Natural killer cell (primary cell): ENCODE measurements at regions not wholly inside any gene's neighbourhood (a gene's known extent, or its start where the extent isn't known, plus 50 kb on each side); places are given as distances from the start of the nearest gene placed in this dataset.

Experiments used
- ATAC-seq, 3 donors: fragments of 150-1000 bp in 2 of 3; fragments of 200-7000 bp in 1 of 3; cut with Tn5 transposase; 1 replicate in 1 of 3; 2 replicates in 2 of 3; pipeline ENCODE4 v1.10.0; 2021; ENCODE audit warnings: mild to moderate bottlenecking in 2 of 3, moderate library complexity in 2 of 3
- DNase-seq, 2 donors: peaks; one replicate each; pipeline versions ENCODE4 v3.0.0 to v3.0.0-alpha.2; 2013 to 2021; ENCODE audit warnings: mixed read lengths in 1 of 2
- H3K27ac ChIP-seq: one replicate; pipeline ENCODE4 v1.5.1; 2013; ENCODE audit warnings: mild to moderate bottlenecking, low read length
- H3K27me3 ChIP-seq: one replicate; pipeline ENCODE4 v1.6.1; 2013; ENCODE audit warnings: low read length; ENCODE audit not compliant: control insufficient read depth, insufficient read depth
- H3K36me3 ChIP-seq: one replicate; pipeline ENCODE4 v1.6.1; 2013; ENCODE audit warnings: low read length; ENCODE audit not compliant: control insufficient read depth, insufficient read depth
- H3K4me1 ChIP-seq: one replicate; pipeline ENCODE4 v1.6.1; 2013; ENCODE audit warnings: low read length; ENCODE audit not compliant: control insufficient read depth, insufficient read depth
- H3K4me3 ChIP-seq: one replicate; pipeline ENCODE4 v1.5.1; 2013; ENCODE audit warnings: low read length
- H3K9me3 ChIP-seq: one replicate; pipeline ENCODE4 v1.6.1; 2013; ENCODE audit warnings: low read length; ENCODE audit not compliant: control insufficient read depth, insufficient read depth
- H3K27ac Mint-ChIP-seq, 2 donors: one replicate each; pipeline ENCODE4 v1.8.0; 2022; ENCODE audit warnings: mild to moderate bottlenecking in 2 of 2, mixed read lengths in 2 of 2, moderate library complexity in 1 of 2
- H3K27me3 Mint-ChIP-seq, 2 donors: one replicate each; pipeline ENCODE4 v1.8.0; 2022; ENCODE audit warnings: low read depth in 2 of 2, mixed read lengths in 2 of 2
- H3K36me3 Mint-ChIP-seq: one replicate; pipeline ENCODE4 v1.8.0; 2022; ENCODE audit warnings: mixed read lengths
- H3K4me1 Mint-ChIP-seq, 2 donors: one replicate each; pipeline ENCODE4 v1.8.0; 2022; ENCODE audit warnings: mixed read lengths in 2 of 2
- H3K4me3 Mint-ChIP-seq: one replicate; pipeline ENCODE4 v1.8.0; 2022; ENCODE audit warnings: mild to moderate bottlenecking, moderate library complexity, mixed read lengths
- H3K9me3 Mint-ChIP-seq, 2 donors: one replicate each; pipeline ENCODE4 v1.8.0; 2022; ENCODE audit warnings: mixed read lengths in 2 of 2
- CTCF ChIP-seq: fragments of 200-600 bp; IDR thresholded peaks from one replicate; pipeline ENCODE4 v1.8.0; 2022; ENCODE audit warnings: antibody characterized with exemption
- WGBS: methylation state at CpG from one replicate; pipeline ENCODE4 v1.1.7; 2013; ENCODE audit warnings: missing lambda C conversion rate; ENCODE audit not compliant: insufficient coverage; 5-methylcytosine and 5-hydroxymethylcytosine counted together
- intact Hi-C: fragments of 100-400 bp; cut with micrococcal nuclease; formaldehyde crosslinking; loops from one replicate; pipeline ENCODE4 v1.14.2; 2022

- Mint-ChIP-seq H3K4me3 (no peak overlapping the region), H3K4me1 (no peaks in the 10 kb centered on the region), H3K9me3 (no peaks in the 10 kb centered on the region), H3K27me3 (peaks cover 0 to 3% of the 10 kb centered on the region in 2 donors), H3K36me3 (no peaks in the 10 kb centered on the region), H3K27ac (no peak overlapping the region)
- no peak for DNase-seq
- 83% methylated on average over 2 of the region's 3 CpGs for WGBS
- Histone ChIP-seq H3K9me3 (no peaks in the 10 kb centered on the region), H3K4me3 (no peak overlapping the region), H3K27ac (no peak overlapping the region), H3K27me3 (no peaks in the 10 kb centered on the region), H3K4me1 (no peaks in the 10 kb centered on the region), H3K36me3 (no peaks in the 10 kb centered on the region)
- no peak for TF ChIP-seq CTCF
- intact Hi-C loops, result no loop called here
- no peak for ATAC-seq
These were observed 403.6 kb upstream of the ACVR2A start for GRCh38 chr2:147441182-147441581.

GRCh38 chr2:147440734-147441133 lies 404.1 kb upstream of the ACVR2A start:
- H3K9me3 ChIP-seq, result no peaks in the 10 kb centered on the region
- no peak overlapping the region for H3K4me3 ChIP-seq
- no peaks in the 10 kb centered on the region for H3K27me3 ChIP-seq
- H3K4me1 ChIP-seq, result no peaks in the 10 kb centered on the region
- intact Hi-C loops, result no loop called here
- Mint-ChIP-seq H3K4me1 (no peaks in the 10 kb centered on the region), H3K27ac (no peak overlapping the region), H3K36me3 (no peaks in the 10 kb centered on the region), H3K27me3 (peaks cover 0 to 3% of the 10 kb centered on the region in 2 donors), H3K9me3 (no peaks in the 10 kb centered on the region), H3K4me3 (no peak overlapping the region)
- no peak for TF ChIP-seq CTCF
- no peaks in the 10 kb centered on the region for H3K36me3 ChIP-seq
- no peak overlapping the region for H3K27ac ChIP-seq
- ATAC-seq (no peak), DNase-seq (no peak)
- 94% methylated on average over 1 of the region's 1 CpG for WGBS

- Histone ChIP-seq H3K27me3 (no peaks in the 10 kb centered on the region), H3K36me3 (no peaks in the 10 kb centered on the region), H3K27ac (no peak overlapping the region), H3K4me1 (no peaks in the 10 kb centered on the region), H3K4me3 (no peak overlapping the region), H3K9me3 (no peaks in the 10 kb centered on the region)
- Mint-ChIP-seq H3K27ac (no peak overlapping the region), H3K27me3 (peaks cover 0 to 3% of the 10 kb centered on the region in 2 donors), H3K9me3 (no peaks in the 10 kb centered on the region), H3K4me3 (no peak overlapping the region), H3K36me3 (no peaks in the 10 kb centered on the region), H3K4me1 (no peaks in the 10 kb centered on the region)
- ATAC-seq, result no peak
- TF ChIP-seq CTCF, result no peak
- no peak for DNase-seq
- intact Hi-C loops, result no loop called here
These were observed 404.8 kb upstream of the ACVR2A start for GRCh38 chr2:147439986-147440385.

- no peak for TF ChIP-seq CTCF
- Histone ChIP-seq H3K9me3 (no peaks in the 10 kb centered on the region), H3K27ac (no peak overlapping the region), H3K27me3 (no peaks in the 10 kb centered on the region), H3K4me3 (no peak overlapping the region), H3K36me3 (no peaks in the 10 kb centered on the region), H3K4me1 (no peaks in the 10 kb centered on the region)
- intact Hi-C loops, result no loop called here
- peaks cover 0 to 3% of the 10 kb centered on the region in 2 donors for H3K27me3 Mint-ChIP-seq
- no peak overlapping the region for H3K4me3 Mint-ChIP-seq
- no peak overlapping the region for H3K27ac Mint-ChIP-seq
- no peak for DNase-seq
- 91% methylated on average over 8 of the region's 8 CpGs for WGBS
- H3K9me3 Mint-ChIP-seq, result no peaks in the 10 kb centered on the region
- H3K36me3 Mint-ChIP-seq, result no peaks in the 10 kb centered on the region
- H3K4me1 Mint-ChIP-seq, result no peaks in the 10 kb centered on the region
- ATAC-seq, result no peak
These were observed 405.9 kb upstream of the ACVR2A start for GRCh38 chr2:147438882-147439281.
